HCT116 (cell line): ENCODE measurements at regions not wholly inside any gene's neighbourhood (a gene's known extent, or its start where the extent isn't known, plus 50 kb on each side); places are given as distances from the start of the nearest gene placed in this dataset.

Experiments used
- ATAC-seq: fragments of 200-7000 bp; cut with Tn5 transposase; 2 replicates; pipeline ENCODE4 v1.9.1; 2020; ENCODE audit warnings: mild to moderate bottlenecking, moderate library complexity
- BruUV-seq: library from RNA; stranded (reverse); fragments of 400-500 nt; replicated peaks from 2 replicates; lab custom pipeline; 2021; lab: Mats Ljungman, UMichigan
- CTCF ChIA-PET: fragments of 300-600 bp; sonication (Branson Sonifier 250); formaldehyde crosslinking; loops from one replicate; lab custom pipeline; 2021; ENCODE audit warnings: antibody characterized with exemption; lab: Charles Lee
- POLR2A ChIA-PET: fragments of 300-600, 350-600 bp; sonication (Branson Sonifier 250); formaldehyde crosslinking; loops from one replicate; lab custom pipeline; 2021; ENCODE audit warnings: antibody characterized with exemption; lab: Charles Lee
- RAD21 ChIA-PET, 2 experiments: fragments of 300-600 bp; sonication (Branson Sonifier 250); formaldehyde crosslinking; loops; one replicate each; lab custom pipeline; 2023; ENCODE audit warnings: low total read pairs in 2 of 2; ENCODE audit not compliant: uncharacterized antibody in 2 of 2, unreplicated experiment in 2 of 2, low non-redundant PET in 1 of 2; lab: Charles Lee
- DNase-seq: peaks from one replicate; pipeline ENCODE4 v3.0.0-alpha.2; 2010; ENCODE audit warnings: low read depth, low spot score
- H2AFZ ChIP-seq: fragments of 200-600 bp; shearing (Covaris generic), sonication (generic); 2 replicates; pipeline ENCODE4 v1.6.1; 2017; ENCODE audit warnings: low read depth, mixed run types, mixed read lengths, antibody characterized with exemption, low read length; ENCODE audit not compliant: poor library complexity, severe bottlenecking
- H3K27ac ChIP-seq: 2 replicates; pipeline ENCODE4 v1.5.1; 2012; ENCODE audit warnings: low read depth, low read length
- H3K27me3 ChIP-seq: fragments of 200-600 bp; sonication (generic); 2 replicates; pipeline ENCODE4 v1.6.1; 2016; ENCODE audit warnings: mixed run types, low read length, mixed read lengths; ENCODE audit not compliant: insufficient read depth
- H3K36me3 ChIP-seq, 2 experiments: fragments of 200-500 bp in 1 of 2; fragments of 200-600 bp in 1 of 2; sonication (Bioruptor generic) in 1 of 2; sonication (generic) in 1 of 2; 2 replicates each; pipeline versions ENCODE4 v1.5.1 to v1.6.1; 2014 to 2016; ENCODE audit warnings: low read length in 2 of 2, inconsistent platforms in 1 of 2, mixed read lengths in 1 of 2, mixed run types in 1 of 2; ENCODE audit not compliant: insufficient read depth in 2 of 2, control insufficient read depth in 1 of 2
- H3K4me1 ChIP-seq, 2 experiments: fragments of 200-600 bp in 1 of 2; sonication (generic) in 1 of 2; 2 replicates each; pipeline versions ENCODE4 v1.5.1 to v1.6.1; 2012 to 2017; ENCODE audit warnings: low read length in 2 of 2, inconsistent platforms in 1 of 2, mild to moderate bottlenecking in 1 of 2, mixed read lengths in 1 of 2, mixed run types in 1 of 2, moderate library complexity in 1 of 2; ENCODE audit not compliant: insufficient read depth in 2 of 2, control insufficient read depth in 1 of 2
- H3K4me2 ChIP-seq: fragments of 200-600 bp; sonication (generic); 2 replicates; pipeline ENCODE4 v1.6.1; 2017; ENCODE audit warnings: mixed run types, low read length, mixed read lengths
- H3K4me3 ChIP-seq, 2 experiments: fragments of 200-600 bp in 1 of 2; sonication (generic) in 1 of 2; replicated peaks in 1 of 2; 2 replicates each; pipeline ENCODE4 v1.5.1; 2011 to 2016; ENCODE audit warnings: low read length in 2 of 2, control low read depth in 1 of 2, low read depth in 1 of 2, mild to moderate bottlenecking in 1 of 2, mixed read lengths in 1 of 2, mixed run types in 1 of 2
- H3K79me2 ChIP-seq: fragments of 200-600 bp; sonication (generic); 2 replicates; pipeline ENCODE4 v1.6.1; 2017; ENCODE audit warnings: mild to moderate bottlenecking, mixed run types, low read length, moderate library complexity, mixed read lengths; ENCODE audit not compliant: insufficient read depth
- H3K9ac ChIP-seq: fragments of 200-600 bp; sonication (generic); 2 replicates; pipeline ENCODE4 v1.6.1; 2016; ENCODE audit warnings: low read length, mixed read lengths
- H3K9me2 ChIP-seq: fragments of 200-600 bp; sonication (generic), shearing (Covaris generic); 2 replicates; pipeline ENCODE4 v1.6.1; 2017; ENCODE audit warnings: mixed run types, mild to moderate bottlenecking, moderate library complexity; ENCODE audit not compliant: insufficient read depth
- H3K9me3 ChIP-seq, 2 experiments: fragments of 200-500 bp in 1 of 2; fragments of 200-600 bp in 1 of 2; sonication (Bioruptor generic) in 1 of 2; sonication (generic) in 1 of 2; 2 replicates each; pipeline ENCODE4 v1.6.1; 2014 to 2017; ENCODE audit warnings: low read length in 2 of 2, mixed read lengths in 2 of 2, inconsistent platforms in 1 of 2, low read depth in 1 of 2, mild to moderate bottlenecking in 1 of 2, mixed run types in 1 of 2, moderate library complexity in 1 of 2; ENCODE audit not compliant: control insufficient read depth in 1 of 2, insufficient read depth in 1 of 2
- H4K20me1 ChIP-seq: fragments of 200-600 bp; sonication (generic), shearing (Covaris generic); 2 replicates; pipeline ENCODE4 v1.6.1; 2017; ENCODE audit warnings: mixed run types, mild to moderate bottlenecking, moderate library complexity; ENCODE audit not compliant: insufficient read depth
- ATF3 ChIP-seq: IDR thresholded peaks from 2 replicates; pipeline ENCODE4 v1.6.1; 2012
- CBX3 ChIP-seq: IDR thresholded peaks from 2 replicates; pipeline ENCODE4 v1.6.1; 2012; ENCODE audit warnings: low read depth
- CEBPB ChIP-seq: IDR thresholded peaks from 2 replicates; pipeline ENCODE4 v1.6.1; 2012; ENCODE audit warnings: low read depth
- ELF1 ChIP-seq: IDR thresholded peaks from 2 replicates; pipeline ENCODE4 v1.6.1; 2012; ENCODE audit warnings: low read depth, borderline replicate concordance
- EZH2 ChIP-seq: fragments of 200-600 bp; sonication (generic); IDR thresholded peaks from 2 replicates; pipeline ENCODE4 v1.6.1; 2017; ENCODE audit warnings: antibody characterized with exemption, mixed run types
- FOSL1 ChIP-seq: IDR thresholded peaks from 2 replicates; pipeline ENCODE4 v1.6.1; 2012; ENCODE audit warnings: low read depth
- JUND ChIP-seq: IDR thresholded peaks from 2 replicates; pipeline ENCODE4 v1.6.1; 2012
- POLR2A ChIP-seq: IDR thresholded peaks from 2 replicates; pipeline ENCODE4 v1.7.0; 2011; ENCODE audit warnings: borderline replicate concordance; ENCODE audit not compliant: insufficient read depth, insufficient read length; ENCODE audit errors: extremely low read depth
- POLR2AphosphoS5 ChIP-seq: IDR thresholded peaks from 2 replicates; pipeline ENCODE4 v1.6.1; 2011; ENCODE audit warnings: mild to moderate bottlenecking, low read depth, low read length, moderate library complexity
- SIN3A ChIP-seq: IDR thresholded peaks from 2 replicates; pipeline ENCODE4 v1.6.1; 2012; ENCODE audit warnings: low read depth
- SP1 ChIP-seq: IDR thresholded peaks from 2 replicates; pipeline ENCODE4 v1.6.1; 2012; ENCODE audit warnings: low read depth
- SRF ChIP-seq: IDR thresholded peaks from 2 replicates; pipeline ENCODE4 v1.6.1; 2012; ENCODE audit warnings: low read depth
- TCF7L2 ChIP-seq: IDR thresholded peaks from 2 replicates; pipeline ENCODE4 v1.7.0; 2011; ENCODE audit warnings: borderline replicate concordance, inconsistent platforms; ENCODE audit not compliant: insufficient read depth, insufficient read length; ENCODE audit errors: extremely low read depth
- YY1 ChIP-seq: IDR thresholded peaks from 2 replicates; pipeline ENCODE4 v1.6.1; 2011; ENCODE audit warnings: low read length, low read depth, moderate library complexity, mild to moderate bottlenecking; ENCODE audit not compliant: insufficient replicate concordance; ENCODE audit errors: extremely low read depth
- ZFX ChIP-seq: fragments of 450-650 bp; IDR thresholded peaks from 2 replicates; pipeline ENCODE4 v1.6.1; 2017
- ZNF274 ChIP-seq: fragments of 200-500 bp; sonication (Bioruptor generic); IDR thresholded peaks from 2 replicates; pipeline ENCODE4 v1.6.1; 2014; ENCODE audit warnings: mild to moderate bottlenecking, low read depth, low read length, inconsistent platforms
- intact Hi-C: fragments of 100-400 bp; cut with micrococcal nuclease; formaldehyde crosslinking; loops from 2 replicates; pipeline ENCODE4 v1.10.0; 2022
- TF ChIP-seq, protein P1 (sequence below): IDR thresholded peaks from 2 replicates; pipeline ENCODE4 v1.6.1; 2011; ENCODE audit warnings: mild to moderate bottlenecking, low read length, moderate library complexity; ENCODE audit not compliant: insufficient replicate concordance; ENCODE audit errors: extremely low read depth

- TF ChIP-seq, protein P1, sequence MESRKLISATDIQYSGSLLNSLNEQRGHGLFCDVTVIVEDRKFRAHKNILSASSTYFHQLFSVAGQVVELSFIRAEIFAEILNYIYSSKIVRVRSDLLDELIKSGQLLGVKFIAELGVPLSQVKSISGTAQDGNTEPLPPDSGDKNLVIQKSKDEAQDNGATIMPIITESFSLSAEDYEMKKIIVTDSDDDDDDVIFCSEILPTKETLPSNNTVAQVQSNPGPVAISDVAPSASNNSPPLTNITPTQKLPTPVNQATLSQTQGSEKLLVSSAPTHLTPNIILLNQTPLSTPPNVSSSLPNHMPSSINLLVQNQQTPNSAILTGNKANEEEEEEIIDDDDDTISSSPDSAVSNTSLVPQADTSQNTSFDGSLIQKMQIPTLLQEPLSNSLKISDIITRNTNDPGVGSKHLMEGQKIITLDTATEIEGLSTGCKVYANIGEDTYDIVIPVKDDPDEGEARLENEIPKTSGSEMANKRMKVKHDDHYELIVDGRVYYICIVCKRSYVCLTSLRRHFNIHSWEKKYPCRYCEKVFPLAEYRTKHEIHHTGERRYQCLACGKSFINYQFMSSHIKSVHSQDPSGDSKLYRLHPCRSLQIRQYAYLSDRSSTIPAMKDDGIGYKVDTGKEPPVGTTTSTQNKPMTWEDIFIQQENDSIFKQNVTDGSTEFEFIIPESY, result no peak
- TF ChIP-seq POLR2AphosphoS5 (no peak), YY1 (no peak), ELF1 (no peak)
- TF ChIP-seq, all 23 proteins: peak for 0
- no peak overlapping the region for H3K4me2 ChIP-seq
- intact Hi-C loops, result no loop called here
- no TSS peak for BruUV-seq
- no peaks in the 10 kb centered on the region for H3K36me3 ChIP-seq
- H3K27ac ChIP-seq, result no peak overlapping the region
- H3K79me2 ChIP-seq, result no peaks in the 10 kb centered on the region
- H3K27me3 ChIP-seq, result no peaks in the 10 kb centered on the region
- H3K4me1 ChIP-seq, result no peaks in the 10 kb centered on the region
- no peaks in the 10 kb centered on the region for H3K9me2 ChIP-seq
- no peak overlapping the region for H2AFZ ChIP-seq
- ChIA-PET CTCF (no interaction called here), RAD21 (no interaction called here), POLR2A (no interaction called here)
- ATAC-seq (no peak), DNase-seq (no peak)
- H3K4me3 ChIP-seq, result no peak overlapping the region
- no peaks in the 10 kb centered on the region for H3K9me3 ChIP-seq
- no peak overlapping the region for H3K9ac ChIP-seq
- no peaks in the 10 kb centered on the region for H4K20me1 ChIP-seq
These were observed 79.7 kb downstream of the VMA21 start for GRCh38 chrX:151476604-151477303.

DNA sequence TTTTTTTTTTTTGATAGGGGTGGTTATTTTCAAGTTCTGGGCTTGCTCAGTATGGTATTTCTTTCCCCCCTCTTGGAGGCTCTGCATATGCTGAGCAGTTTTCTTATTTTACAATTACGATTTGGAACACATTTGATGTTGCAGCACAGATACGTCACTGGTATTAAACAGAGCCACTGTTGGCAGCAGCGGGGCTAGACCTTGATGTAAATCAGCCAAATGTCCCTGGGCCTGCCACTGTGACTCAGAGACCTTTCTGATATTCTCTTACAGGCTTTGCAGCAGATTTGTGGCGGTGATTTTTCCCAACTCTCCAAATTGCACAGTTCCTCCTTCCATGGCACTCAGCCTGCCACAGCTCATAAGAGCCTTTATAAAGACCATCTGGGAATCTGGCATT is 81.1 kb downstream of the VMA21 start:
- no peaks in the 10 kb centered on the region for H4K20me1 ChIP-seq
- intact Hi-C loops, result no loop called here
- H3K9me3 ChIP-seq, result no peaks in the 10 kb centered on the region
- no peak for ATAC-seq
- H3K9ac ChIP-seq, result no peak overlapping the region
- H3K27me3 ChIP-seq, result no peaks in the 10 kb centered on the region
- H3K79me2 ChIP-seq, result no peaks in the 10 kb centered on the region
- H3K4me3 ChIP-seq, result no peak overlapping the region
- H3K27ac ChIP-seq, result no peak overlapping the region
- no peak overlapping the region for H2AFZ ChIP-seq
- RAD21 ChIA-PET, result no interaction called here
- BruUV-seq, result no TSS peak
- no peak overlapping the region for H3K4me2 ChIP-seq
- POLR2A ChIA-PET, result no interaction called here
- H3K9me2 ChIP-seq, result no peaks in the 10 kb centered on the region
- no peaks in the 10 kb centered on the region for H3K36me3 ChIP-seq
- no peaks in the 10 kb centered on the region for H3K4me1 ChIP-seq
- CTCF ChIA-PET, result no interaction called here
- DNase-seq, result no peak
- TF ChIP-seq ZFX, result no peak
- TF ChIP-seq SIN3A, result no peak
- no peak for TF ChIP-seq SRF
- no peak for TF ChIP-seq ELF1
- no peak for TF ChIP-seq EZH2
- no peak for TF ChIP-seq ZNF274
- TF ChIP-seq CBX3, result no peak
- TF ChIP-seq FOSL1, result no peak
- no peak for TF ChIP-seq TCF7L2
- no peak for TF ChIP-seq ATF3
- TF ChIP-seq CEBPB, result no peak
- TF ChIP-seq JUND, result no peak
- no peak for TF ChIP-seq POLR2A
- TF ChIP-seq YY1, result no peak
- TF ChIP-seq, protein P1, result no peak
- TF ChIP-seq SP1, result no peak
